ENCODE measurements at regions not wholly inside any gene's neighbourhood (a gene's known extent, or its start where the extent isn't known, plus 50 kb on each side); places are given as distances from the start of the nearest gene placed in this dataset.

GRCh38 chr7:156155988-156156733 lies 343.9 kb upstream of the SHH start:
- no peak overlapping the region for H3K27ac ChIP-seq
- TF ChIP-seq ZFX (IDR thresholded peaks at IDR 0.05): no peak

GRCh38 chr7:156153590-156153989 lies 341.3 kb upstream of the SHH start:
- no peak for TF ChIP-seq ZFX (IDR thresholded peaks at IDR 0.05)
- no peak overlapping the region for H3K27ac ChIP-seq

- TF ChIP-seq CTCF (conservative IDR thresholded peaks at IDR 0.05): no peak
- TF ChIP-seq ZFX (IDR thresholded peaks at IDR 0.05): no peak
- H3K27ac ChIP-seq: no peak overlapping the region
Observed at GRCh38 chr7:156152390-156152789, 340.1 kb upstream of the SHH start.

GRCh38 chr7:156151658-156152057 lies 339.4 kb upstream of the SHH start:
- no peak overlapping the region for H3K27ac ChIP-seq
- no peak for TF ChIP-seq ZFX (IDR thresholded peaks at IDR 0.05)
- no peak for TF ChIP-seq CTCF (conservative IDR thresholded peaks at IDR 0.05)

- no peak overlapping the region for H3K27ac ChIP-seq
- no peak for TF ChIP-seq CTCF (conservative IDR thresholded peaks at IDR 0.05)
- TF ChIP-seq ZFX (IDR thresholded peaks at IDR 0.05): no peak
Observed at GRCh38 chr7:156151078-156151477, 338.8 kb upstream of the SHH start.

- TF ChIP-seq ZFX (IDR thresholded peaks at IDR 0.05) (no peak), CTCF (conservative IDR thresholded peaks at IDR 0.05) (no peak)
- H3K27ac ChIP-seq: no peak overlapping the region
Observed at GRCh38 chr7:156148995-156149394, 336.7 kb upstream of the SHH start.

- no peak overlapping the region for H3K27ac ChIP-seq
- TF ChIP-seq ZFX (IDR thresholded peaks at IDR 0.05) (no peak), CTCF (conservative IDR thresholded peaks at IDR 0.05) (no peak)
Observed at GRCh38 chr7:156148547-156148946, 336.3 kb upstream of the SHH start.

- no peak for TF ChIP-seq ZFX (IDR thresholded peaks at IDR 0.05)
- TF ChIP-seq CTCF (conservative IDR thresholded peaks at IDR 0.05): no peak
- no peak overlapping the region for H3K27ac ChIP-seq
Observed at GRCh38 chr7:156147756-156148504, 335.7 kb upstream of the SHH start.

All from C4-2B (cell line).